AML-193 (cell line): ENCODE measurements at regions not wholly inside any gene's neighbourhood (a gene's known extent, or its start where the extent isn't known, plus 50 kb on each side); places are given as distances from the start of the nearest gene placed in this dataset.
A peak's percentile ranks its signal among the peaks of the same experiment; 100 is the strongest.
"Not testable (repeated sequence)": the region's sequence is repeated elsewhere in the genome, so short reads cannot be mapped to it uniquely, and the experiment has no call there.

ENCODE experiments used
- DNase-seq, 2 experiments: peaks; one replicate each; lab custom pipeline; 2025; lab: John Stamatoyannopoulos, UW

GRCh38 chr18:45342166-45342565 is 273.1 kb upstream of the SLC14A2 start:
- no peak for DNase-seq

GRCh38 chr18:45342653-45343052 is 272.6 kb upstream of the SLC14A2 start:
- no peak for DNase-seq

GRCh38 chr18:45343365-45343764 is 271.9 kb upstream of the SLC14A2 start:
- DNase-seq, result no peak

GRCh38 chr18:45344680-45345079 is 270.6 kb upstream of the SLC14A2 start:
- DNase-seq, result not testable (repeated sequence)

- no peak for DNase-seq
Observed at GRCh38 chr18:45349019-45349418, 266.3 kb upstream of the SLC14A2 start.

- no peak for DNase-seq
Observed at GRCh38 chr18:45349467-45349866, 265.8 kb upstream of the SLC14A2 start.

GRCh38 chr18:45350404-45351156 is 264.7 kb upstream of the SLC14A2 start:
- DNase-seq, result no peak

- DNase-seq, result no peak
Observed at GRCh38 chr18:45352874-45353273, 262.4 kb upstream of the SLC14A2 start.

GRCh38 chr18:45353530-45353929 is 261.7 kb upstream of the SLC14A2 start:
- no peak for DNase-seq

- no peak for DNase-seq
Observed at GRCh38 chr18:45355944-45356520, 259.2 kb upstream of the SLC14A2 start.

- DNase-seq, result no peak
Observed at GRCh38 chr18:45357686-45358470, 257.4 kb upstream of the SLC14A2 start.

GRCh38 chr18:45359275-45360009 is 255.8 kb upstream of the SLC14A2 start:
- no peak for DNase-seq

GRCh38 chr18:45361125-45361851 is 254.0 kb upstream of the SLC14A2 start:
- DNase-seq, result no peak

- DNase-seq, result no peak
Observed at GRCh38 chr18:45363196-45363595, 252.1 kb upstream of the SLC14A2 start.

GRCh38 chr18:45365835-45366234 is 249.4 kb upstream of the SLC14A2 start:
- DNase-seq, result no peak

GRCh38 chr18:45370255-45371010 is 244.8 kb upstream of the SLC14A2 start:
- no peak for DNase-seq

GRCh38 chr18:45373286-45373880 is 241.9 kb upstream of the SLC14A2 start:
- DNase-seq, result peak; percentile 47 to 49

- no peak for DNase-seq
Observed at GRCh38 chr18:45374236-45374635, 241.0 kb upstream of the SLC14A2 start.

GRCh38 chr18:45374878-45375630 is 240.2 kb upstream of the SLC14A2 start:
- DNase-seq, result no peak

GRCh38 chr18:45376193-45376592 is 239.1 kb upstream of the SLC14A2 start:
- no peak for DNase-seq
